ENCODE measurements at regions not wholly inside any gene's neighbourhood (a gene's known extent, or its start where the extent isn't known, plus 50 kb on each side); places are given as distances from the start of the nearest gene placed in this dataset.
A peak's percentile ranks its signal among the peaks of the same experiment; 100 is the strongest.

- no peak for DNase-seq (ENCODE audit: low read depth)
These were observed 147.8 kb upstream of the PCDH9 start for GRCh38 chr13:67377919-67378318.

- no peak for DNase-seq (ENCODE audit: low read depth)
These were observed 144.3 kb upstream of the PCDH9 start for GRCh38 chr13:67374391-67374790.

GRCh38 chr13:67372868-67373464 is 142.8 kb upstream of the PCDH9 start:
- no peak for DNase-seq (ENCODE audit: low read depth)

- peak; percentile 99 for DNase-seq (ENCODE audit: low read depth)
These were observed 139.9 kb upstream of the PCDH9 start for GRCh38 chr13:67369895-67370660.

- DNase-seq (ENCODE audit: low read depth) = peak; percentile 46
These were observed 137.3 kb upstream of the PCDH9 start for GRCh38 chr13:67367399-67367798.

- peak; percentile 49 for DNase-seq (ENCODE audit: low read depth)
These were observed 136.4 kb upstream of the PCDH9 start for GRCh38 chr13:67366533-67366932.

GRCh38 chr13:67355812-67356476 is 125.8 kb upstream of the PCDH9 start:
- peak; percentile 93 for DNase-seq (ENCODE audit: low read depth)

GRCh38 chr13:67353941-67354340 is 123.8 kb upstream of the PCDH9 start:
- peak; percentile 86 for DNase-seq (ENCODE audit: low read depth)

GRCh38 chr13:67353031-67353430 is 122.9 kb upstream of the PCDH9 start:
- peak; percentile 68 for DNase-seq (ENCODE audit: low read depth)

GRCh38 chr13:67351909-67352308 is 121.8 kb upstream of the PCDH9 start:
- DNase-seq (ENCODE audit: low read depth) = peak; percentile 48

- DNase-seq (ENCODE audit: low read depth) = no peak
These were observed 121.0 kb upstream of the PCDH9 start for GRCh38 chr13:67351114-67351513.

GRCh38 chr13:67343777-67344176 is 113.6 kb upstream of the PCDH9 start:
- DNase-seq (ENCODE audit: low read depth) = no peak

- no peak for DNase-seq (ENCODE audit: low read depth)
These were observed 111.3 kb upstream of the PCDH9 start for GRCh38 chr13:67341406-67341805.

- no peak for DNase-seq (ENCODE audit: low read depth)
These were observed 100.0 kb upstream of the PCDH9 start for GRCh38 chr13:67330149-67330548.

GRCh38 chr13:67328895-67329294 is 98.8 kb upstream of the PCDH9 start:
- DNase-seq (ENCODE audit: low read depth) = no peak

- no peak for DNase-seq (ENCODE audit: low read depth)
These were observed 88.7 kb upstream of the PCDH9 start for GRCh38 chr13:67318860-67319259.

GRCh38 chr13:67318398-67318797 is 88.3 kb upstream of the PCDH9 start:
- DNase-seq (ENCODE audit: low read depth) = peak; percentile 25

GRCh38 chr13:67314405-67314804 is 84.3 kb upstream of the PCDH9 start:
- DNase-seq (ENCODE audit: low read depth) = no peak

GRCh38 chr13:67308004-67308772 is 78.1 kb upstream of the PCDH9 start:
- no peak for DNase-seq (ENCODE audit: low read depth)

GRCh38 chr13:67306742-67307141 is 76.6 kb upstream of the PCDH9 start:
- no peak for DNase-seq (ENCODE audit: low read depth)

- DNase-seq (ENCODE audit: low read depth) = no peak
These were observed 73.7 kb upstream of the PCDH9 start for GRCh38 chr13:67303661-67304333.

All from LHCN-M2 (cell line).